Muscle layer of duodenum (tissue), 2 donors: ENCODE measurements at regions not wholly inside any gene's neighbourhood (a gene's known extent, or its start where the extent isn't known, plus 50 kb on each side); places are given as distances from the start of the nearest gene placed in this dataset.

Source experiments
- H3K27ac ChIP-seq: one replicate; pipeline ENCODE4 v1.7.0; 2013; ENCODE audit warnings: mild to moderate bottlenecking, low read length
- H3K27me3 ChIP-seq: one replicate; pipeline ENCODE4 v1.7.0; 2013; ENCODE audit warnings: low read depth, mild to moderate bottlenecking, control low read depth, low read length
- H3K36me3 ChIP-seq, 2 donors: one replicate each; pipeline ENCODE4 v1.7.0; 2013; ENCODE audit warnings: low read length in 2 of 2, control low read depth in 1 of 2, mild to moderate bottlenecking in 1 of 2; ENCODE audit not compliant: insufficient read depth in 2 of 2, control insufficient read depth in 1 of 2
- H3K4me1 ChIP-seq, 2 donors: one replicate each; pipeline ENCODE4 v1.7.0; 2013; ENCODE audit warnings: low read length in 2 of 2, mild to moderate bottlenecking in 2 of 2, control low read depth in 1 of 2, moderate library complexity in 1 of 2; ENCODE audit not compliant: insufficient read depth in 2 of 2, control insufficient read depth in 1 of 2
- H3K4me3 ChIP-seq, 2 donors: one replicate each; pipeline ENCODE4 v1.7.0; 2013; ENCODE audit warnings: low read length in 2 of 2, low read depth in 1 of 2, mild to moderate bottlenecking in 1 of 2
- H3K9me3 ChIP-seq, 2 donors: one replicate each; pipeline ENCODE4 v1.7.0; 2013; ENCODE audit warnings: low read length in 2 of 2, control low read depth in 1 of 2, mild to moderate bottlenecking in 1 of 2; ENCODE audit not compliant: control insufficient read depth in 1 of 2
- donor health status: healthy.

- no peaks in the 10 kb centered on the region for H3K4me1 ChIP-seq
- no peaks in the 10 kb centered on the region for H3K27me3 ChIP-seq
- no peaks in the 10 kb centered on the region for H3K36me3 ChIP-seq
- H3K4me3 ChIP-seq = no peak overlapping the region
- no peak overlapping the region for H3K27ac ChIP-seq
- H3K9me3 ChIP-seq = no peaks in the 10 kb centered on the region
Observed at GRCh38 chr14:27096091-27096490, 498.3 kb upstream of the NOVA1 start.

- Histone ChIP-seq H3K27ac (no peak overlapping the region), H3K27me3 (no peaks in the 10 kb centered on the region), H3K36me3 (no peaks in the 10 kb centered on the region), H3K9me3 (no peaks in the 10 kb centered on the region), H3K4me3 (no peak overlapping the region), H3K4me1 (no peaks in the 10 kb centered on the region)
Observed at GRCh38 chr14:27098451-27098850, 500.6 kb upstream of the NOVA1 start.

- no peak overlapping the region for H3K27ac ChIP-seq
- no peaks in the 10 kb centered on the region for H3K36me3 ChIP-seq
- no peaks in the 10 kb centered on the region for H3K4me1 ChIP-seq
- H3K27me3 ChIP-seq = no peaks in the 10 kb centered on the region
- no peaks in the 10 kb centered on the region for H3K9me3 ChIP-seq
- no peak overlapping the region for H3K4me3 ChIP-seq
Observed at GRCh38 chr14:27114180-27114579, 516.3 kb upstream of the NOVA1 start.

GRCh38 chr14:27123162-27123561 lies 525.3 kb upstream of the NOVA1 start:
- Histone ChIP-seq H3K9me3 (peaks cover 0 to 7% of the 10 kb centered on the region in 2 donors), H3K27me3 (no peaks in the 10 kb centered on the region), H3K27ac (no peak overlapping the region)

GRCh38 chr14:27127838-27128237 lies 530.0 kb upstream of the NOVA1 start:
- Histone ChIP-seq H3K4me1 (no peaks in the 10 kb centered on the region), H3K36me3 (no peaks in the 10 kb centered on the region), H3K27me3 (no peaks in the 10 kb centered on the region), H3K9me3 (peaks cover 0 to 4% of the 10 kb centered on the region in 2 donors), H3K27ac (no peak overlapping the region), H3K4me3 (no peak overlapping the region)

More at GRCh38 chr14:27123162-27123561, 525.3 kb upstream of the NOVA1 start:
- H3K36me3 ChIP-seq = no peaks in the 10 kb centered on the region
- H3K4me3 ChIP-seq = no peak overlapping the region
- no peaks in the 10 kb centered on the region for H3K4me1 ChIP-seq

- Histone ChIP-seq H3K9me3 (no peaks in the 10 kb centered on the region), H3K27me3 (no peaks in the 10 kb centered on the region), H3K4me1 (no peaks in the 10 kb centered on the region), H3K36me3 (no peaks in the 10 kb centered on the region), H3K27ac (no peak overlapping the region), H3K4me3 (no peak overlapping the region)
Observed at GRCh38 chr14:27134200-27134599, 536.4 kb upstream of the NOVA1 start.

GRCh38 chr14:27145170-27145569 lies 547.3 kb upstream of the NOVA1 start:
- H3K27ac ChIP-seq = no peak overlapping the region

GRCh38 chr14:27148143-27148542 lies 550.3 kb upstream of the NOVA1 start:
- Histone ChIP-seq H3K4me3 (no peak overlapping the region), H3K4me1 (no peaks in the 10 kb centered on the region), H3K36me3 (no peaks in the 10 kb centered on the region), H3K27me3 (no peaks in the 10 kb centered on the region), H3K27ac (no peak overlapping the region), H3K9me3 (peaks cover 0 to 6% of the 10 kb centered on the region in 2 donors)

More at GRCh38 chr14:27145170-27145569, 547.3 kb upstream of the NOVA1 start:
- Histone ChIP-seq H3K27me3 (no peaks in the 10 kb centered on the region), H3K4me3 (no peak overlapping the region), H3K4me1 (no peaks in the 10 kb centered on the region), H3K9me3 (no peaks in the 10 kb centered on the region), H3K36me3 (no peaks in the 10 kb centered on the region)

GRCh38 chr14:27164139-27164538 lies 566.3 kb upstream of the NOVA1 start:
- no peak overlapping the region for H3K27ac ChIP-seq
- no peaks in the 10 kb centered on the region for H3K27me3 ChIP-seq
- H3K9me3 ChIP-seq = peaks cover 0 to 4% of the 10 kb centered on the region in 2 donors
- H3K4me1 ChIP-seq = no peaks in the 10 kb centered on the region
- no peaks in the 10 kb centered on the region for H3K36me3 ChIP-seq
- H3K4me3 ChIP-seq = no peak overlapping the region

GRCh38 chr14:27175489-27175888 lies 577.7 kb upstream of the NOVA1 start:
- no peaks in the 10 kb centered on the region for H3K36me3 ChIP-seq
- no peaks in the 10 kb centered on the region for H3K27me3 ChIP-seq
- H3K4me1 ChIP-seq = no peaks in the 10 kb centered on the region
- no peak overlapping the region for H3K4me3 ChIP-seq
- no peak overlapping the region for H3K27ac ChIP-seq
- no peaks in the 10 kb centered on the region for H3K9me3 ChIP-seq

- Histone ChIP-seq H3K4me3 (no peak overlapping the region), H3K9me3 (no peaks in the 10 kb centered on the region), H3K27ac (no peak overlapping the region), H3K27me3 (no peaks in the 10 kb centered on the region), H3K4me1 (no peaks in the 10 kb centered on the region), H3K36me3 (no peaks in the 10 kb centered on the region)
Observed at GRCh38 chr14:27181333-27181732, 583.5 kb upstream of the NOVA1 start.

GRCh38 chr14:27184427-27184826 lies 586.6 kb upstream of the NOVA1 start:
- no peaks in the 10 kb centered on the region for H3K27me3 ChIP-seq
- H3K27ac ChIP-seq = no peak overlapping the region
- H3K36me3 ChIP-seq = no peaks in the 10 kb centered on the region
- no peak overlapping the region for H3K4me3 ChIP-seq
- no peaks in the 10 kb centered on the region for H3K4me1 ChIP-seq
- no peaks in the 10 kb centered on the region for H3K9me3 ChIP-seq
